ENCODE measurements at regions not wholly inside any gene's neighbourhood (a gene's known extent, or its start where the extent isn't known, plus 50 kb on each side); places are given as distances from the start of the nearest gene placed in this dataset.

DNA sequence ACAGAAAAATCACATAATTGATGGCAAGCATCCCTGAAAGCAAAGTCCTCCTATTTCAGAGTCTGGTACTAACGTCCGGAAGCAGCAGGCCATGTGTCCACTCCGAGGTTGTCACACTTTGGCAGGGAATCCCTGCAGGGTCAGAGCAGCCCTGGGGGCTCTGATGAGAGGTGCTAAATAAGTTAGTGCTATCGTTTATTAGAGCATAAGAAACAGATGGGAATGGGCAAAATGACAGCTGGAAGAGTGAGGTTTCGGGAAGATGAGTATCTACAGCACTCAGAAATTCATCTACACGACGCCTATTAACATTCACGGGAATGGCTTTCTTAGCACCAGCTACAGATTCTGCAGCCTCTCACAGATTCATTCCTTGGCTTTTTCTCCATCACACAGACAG is 465.4 kb upstream of the PSMD7 start:
- no peak for FAIRE-seq
- no peak for DNase-seq (ENCODE audit: low read depth)
- H3K27me3 ChIP-seq (ENCODE audit: control insufficient read depth, insufficient read depth, low read length) = no peaks in the 10 kb centered on the region
- TF ChIP-seq, protein P1, sequence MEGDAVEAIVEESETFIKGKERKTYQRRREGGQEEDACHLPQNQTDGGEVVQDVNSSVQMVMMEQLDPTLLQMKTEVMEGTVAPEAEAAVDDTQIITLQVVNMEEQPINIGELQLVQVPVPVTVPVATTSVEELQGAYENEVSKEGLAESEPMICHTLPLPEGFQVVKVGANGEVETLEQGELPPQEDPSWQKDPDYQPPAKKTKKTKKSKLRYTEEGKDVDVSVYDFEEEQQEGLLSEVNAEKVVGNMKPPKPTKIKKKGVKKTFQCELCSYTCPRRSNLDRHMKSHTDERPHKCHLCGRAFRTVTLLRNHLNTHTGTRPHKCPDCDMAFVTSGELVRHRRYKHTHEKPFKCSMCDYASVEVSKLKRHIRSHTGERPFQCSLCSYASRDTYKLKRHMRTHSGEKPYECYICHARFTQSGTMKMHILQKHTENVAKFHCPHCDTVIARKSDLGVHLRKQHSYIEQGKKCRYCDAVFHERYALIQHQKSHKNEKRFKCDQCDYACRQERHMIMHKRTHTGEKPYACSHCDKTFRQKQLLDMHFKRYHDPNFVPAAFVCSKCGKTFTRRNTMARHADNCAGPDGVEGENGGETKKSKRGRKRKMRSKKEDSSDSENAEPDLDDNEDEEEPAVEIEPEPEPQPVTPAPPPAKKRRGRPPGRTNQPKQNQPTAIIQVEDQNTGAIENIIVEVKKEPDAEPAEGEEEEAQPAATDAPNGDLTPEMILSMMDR (IDR thresholded peaks at IDR 0.05; ENCODE audit: insufficient read depth, low read length, severe bottlenecking) = no peak
- no peaks in the 10 kb centered on the region for H3K36me3 ChIP-seq (ENCODE audit: control insufficient read depth, insufficient read depth, low read length)
- H3K4me3 ChIP-seq (ENCODE audit: low read depth, low read length) = no peak overlapping the region

DNA sequence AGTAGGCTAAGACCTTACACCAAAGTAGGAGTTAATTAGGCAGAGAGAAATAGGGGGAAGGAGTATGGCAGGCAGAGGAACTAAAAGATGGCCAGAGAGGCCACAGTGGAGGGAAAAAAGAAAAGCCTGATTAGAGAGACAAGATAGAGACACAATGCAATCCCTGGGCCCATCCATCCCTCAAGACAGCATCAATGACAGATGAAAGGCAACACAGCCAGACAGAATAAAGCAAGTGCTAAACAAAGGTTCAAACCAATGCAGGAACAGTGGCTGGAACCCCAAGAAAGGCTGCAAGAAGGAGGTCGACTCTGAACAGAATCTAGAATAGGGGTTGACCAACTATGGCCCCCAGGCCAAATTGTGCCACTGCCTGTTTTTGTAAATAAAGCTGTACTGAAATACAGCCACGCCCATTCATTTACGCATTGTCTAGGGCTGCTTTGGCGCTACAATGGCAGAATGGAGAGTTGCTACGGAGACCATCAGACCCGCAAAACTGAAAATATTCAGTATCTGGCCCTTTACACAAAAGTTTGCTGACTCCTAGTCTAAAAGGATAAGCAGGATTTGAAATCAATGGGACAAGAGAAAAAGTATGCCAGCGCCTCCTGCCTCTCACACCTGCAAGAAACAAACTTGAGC is 473.3 kb upstream of the PSMD7 start:
- TF ChIP-seq, protein P1 (IDR thresholded peaks at IDR 0.05; ENCODE audit: insufficient read depth, low read length, severe bottlenecking) = no peak
- H3K27me3 ChIP-seq (ENCODE audit: control insufficient read depth, insufficient read depth, low read length) = no peaks in the 10 kb centered on the region
- no peaks in the 10 kb centered on the region for H3K36me3 ChIP-seq (ENCODE audit: control insufficient read depth, insufficient read depth, low read length)
- FAIRE-seq (no peak), DNase-seq (ENCODE audit: low read depth) (no peak)
- no peak overlapping the region for H3K4me3 ChIP-seq (ENCODE audit: low read depth, low read length)

DNA sequence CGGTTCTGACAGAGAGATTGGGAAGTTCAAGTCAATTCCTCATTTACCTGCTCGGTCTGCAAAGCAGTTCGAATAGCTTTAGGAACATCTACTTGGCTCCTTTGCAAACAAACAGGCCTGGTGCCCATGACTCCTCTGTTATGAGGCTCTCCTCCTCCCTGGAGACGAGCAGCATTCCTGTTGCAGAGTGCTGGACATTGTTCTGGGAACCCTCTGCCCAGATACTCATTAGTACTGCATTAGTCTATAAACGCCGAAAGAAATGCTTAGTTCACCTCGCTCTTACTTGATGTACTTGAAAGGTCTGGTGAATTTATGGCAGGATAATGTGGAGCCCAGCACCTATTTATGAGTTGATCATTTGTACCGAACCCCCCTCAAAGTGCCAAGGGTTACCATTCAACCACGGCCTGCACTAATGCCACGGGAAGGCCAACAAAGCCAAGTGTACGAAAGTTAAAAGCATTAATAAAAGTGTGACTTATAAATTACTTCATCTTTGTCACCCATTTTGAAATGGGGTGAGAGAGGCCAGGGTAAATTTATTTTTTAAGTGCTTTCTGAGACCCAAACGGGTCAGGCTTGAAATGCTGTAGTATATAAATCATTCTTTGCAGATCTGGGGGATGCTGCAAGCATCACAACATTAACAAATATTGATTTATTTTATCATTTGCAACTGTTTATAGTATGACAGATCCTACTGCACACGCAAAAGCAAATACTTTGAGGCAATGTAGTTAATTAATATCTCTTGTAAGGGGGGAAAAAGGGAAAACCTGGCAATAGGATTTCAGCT is 478.9 kb upstream of the PSMD7 start:
- TF ChIP-seq, protein P1 (IDR thresholded peaks at IDR 0.05; ENCODE audit: insufficient read depth, low read length, severe bottlenecking) = no peak
- DNase-seq (ENCODE audit: low read depth) (no peak), FAIRE-seq (no peak)
- Histone ChIP-seq H3K27me3 (ENCODE audit: control insufficient read depth, insufficient read depth, low read length) (no peaks in the 10 kb centered on the region), H3K4me3 (ENCODE audit: low read depth, low read length) (no peak overlapping the region), H3K36me3 (ENCODE audit: control insufficient read depth, insufficient read depth, low read length) (no peaks in the 10 kb centered on the region)

DNA sequence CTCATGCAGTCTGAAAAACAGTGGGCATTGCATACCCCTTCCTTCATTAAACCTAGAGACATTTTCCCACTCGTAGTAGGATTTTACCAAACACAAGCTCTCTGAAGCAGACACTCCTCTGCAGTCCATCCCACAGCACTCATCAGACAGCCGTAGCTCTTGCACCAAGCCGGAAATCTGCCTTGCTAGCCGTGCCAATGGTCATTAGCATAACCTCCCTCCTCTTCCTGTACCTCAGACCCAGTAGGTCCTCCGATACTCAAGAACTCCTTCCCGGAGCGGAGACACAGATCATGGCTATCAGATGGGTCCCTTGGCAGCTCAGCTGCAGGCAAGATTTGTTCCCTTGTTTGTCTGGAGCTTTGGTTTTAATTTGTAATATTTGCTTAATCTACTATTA is 483.1 kb upstream of the PSMD7 start:
- FAIRE-seq (no peak), DNase-seq (ENCODE audit: low read depth) (no peak)
- TF ChIP-seq, protein P1 (IDR thresholded peaks at IDR 0.05; ENCODE audit: insufficient read depth, low read length, severe bottlenecking) = no peak
- no peaks in the 10 kb centered on the region for H3K36me3 ChIP-seq (ENCODE audit: control insufficient read depth, insufficient read depth, low read length)
- H3K27me3 ChIP-seq (ENCODE audit: control insufficient read depth, insufficient read depth, low read length) = no peaks in the 10 kb centered on the region
- no peak overlapping the region for H3K4me3 ChIP-seq (ENCODE audit: low read depth, low read length)

DNA sequence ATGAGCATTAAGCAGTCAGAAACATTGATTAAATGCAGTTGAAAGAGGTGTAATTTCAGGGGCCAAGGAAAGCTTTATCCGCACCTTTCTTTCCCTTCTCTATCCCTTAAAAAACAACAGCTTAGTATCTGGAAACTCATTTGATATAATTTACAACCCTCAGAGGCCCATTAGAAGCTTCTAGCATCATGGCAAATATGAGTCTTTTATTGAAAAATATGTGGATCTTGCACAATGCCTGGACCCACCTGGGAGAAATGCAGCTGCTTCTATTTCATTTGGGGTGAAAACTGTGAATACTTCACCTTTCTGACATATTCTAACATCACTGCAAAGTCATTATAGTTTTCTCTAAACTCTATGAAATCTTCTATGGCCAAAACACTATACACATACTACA is 492.2 kb upstream of the PSMD7 start:
- Histone ChIP-seq H3K36me3 (ENCODE audit: control insufficient read depth, insufficient read depth, low read length) (no peaks in the 10 kb centered on the region), H3K27me3 (ENCODE audit: control insufficient read depth, insufficient read depth, low read length) (no peaks in the 10 kb centered on the region), H3K4me3 (ENCODE audit: low read depth, low read length) (no peak overlapping the region)
- TF ChIP-seq, protein P1 (IDR thresholded peaks at IDR 0.05; ENCODE audit: insufficient read depth, low read length, severe bottlenecking) = no peak
- no peak for DNase-seq (ENCODE audit: low read depth)
- FAIRE-seq = no peak
